Naive thymus-derived CD4-positive, alpha-beta T cell (primary cell): ENCODE measurements at regions not wholly inside any gene's neighbourhood (a gene's known extent, or its start where the extent isn't known, plus 50 kb on each side); places are given as distances from the start of the nearest gene placed in this dataset.

ENCODE experiments used
- ATAC-seq: fragments of 150-1000 bp; cut with Tn5 transposase; 2 replicates; pipeline ENCODE4 v1.10.0; 2021; ENCODE audit warnings: mild to moderate bottlenecking, moderate library complexity
- CTCF ChIA-PET: fragments of 350-600 bp; sonication (Branson Sonifier 250); formaldehyde crosslinking; loops from one replicate; lab custom pipeline; 2021; ENCODE audit warnings: antibody characterized with exemption; lab: Charles Lee
- POLR2A ChIA-PET: fragments of 350-600 bp; sonication (Branson Sonifier 250); formaldehyde crosslinking; loops from one replicate; lab custom pipeline; 2021; ENCODE audit warnings: antibody characterized with exemption, inconsistent platforms; lab: Charles Lee
- DNase-seq, 9 donors: peaks; one replicate each; pipeline versions ENCODE4 v3.0.0 to v3.0.0-alpha.2; 2020 to 2022; ENCODE audit warnings: mixed read lengths in 1 of 9
- H3K27ac ChIP-seq: one replicate; pipeline ENCODE4 v1.7.0; 2013; ENCODE audit warnings: mild to moderate bottlenecking, low read depth, low read length, moderate library complexity
- H3K27me3 ChIP-seq, 2 donors: one replicate each; pipeline ENCODE4 v1.7.0; 2013; ENCODE audit warnings: low read length in 2 of 2, mild to moderate bottlenecking in 2 of 2, moderate library complexity in 2 of 2; ENCODE audit not compliant: control insufficient read depth in 2 of 2, insufficient read depth in 2 of 2
- H3K36me3 ChIP-seq, 3 experiments: 1 replicate in 2 of 3; 2 replicates in 1 of 3; pipeline ENCODE4 v1.7.0; 2013; ENCODE audit warnings: low read length in 3 of 3, mild to moderate bottlenecking in 3 of 3, moderate library complexity in 1 of 3; ENCODE audit not compliant: insufficient read depth in 3 of 3, control insufficient read depth in 2 of 3
- H3K4me1 ChIP-seq, 2 donors: one replicate each; pipeline ENCODE4 v1.7.0; 2013; ENCODE audit warnings: low read length in 2 of 2, mild to moderate bottlenecking in 2 of 2, moderate library complexity in 1 of 2; ENCODE audit not compliant: control insufficient read depth in 2 of 2, insufficient read depth in 2 of 2
- H3K4me3 ChIP-seq: 2 replicates; pipeline ENCODE4 v1.7.0; 2013; ENCODE audit warnings: mild to moderate bottlenecking, low read length
- H3K9me3 ChIP-seq, 3 experiments: 1 replicate in 2 of 3; 2 replicates in 1 of 3; pipeline ENCODE4 v1.7.0; 2013; ENCODE audit warnings: low read length in 3 of 3; ENCODE audit not compliant: control insufficient read depth in 2 of 3
- H3K27ac Mint-ChIP-seq, 9 donors: one replicate each; pipeline ENCODE4 v1.8.0; 2020 to 2022; ENCODE audit warnings: mixed read lengths in 9 of 9, mild to moderate bottlenecking in 8 of 9, moderate library complexity in 5 of 9, inconsistent platforms in 2 of 9
- H3K27me3 Mint-ChIP-seq, 5 donors: one replicate each; pipeline ENCODE4 v1.8.0; 2021 to 2022; ENCODE audit warnings: mixed read lengths in 5 of 5, mild to moderate bottlenecking in 1 of 5
- H3K36me3 Mint-ChIP-seq, 5 donors: one replicate each; pipeline ENCODE4 v1.8.0; 2020 to 2022; ENCODE audit warnings: mixed read lengths in 5 of 5, mild to moderate bottlenecking in 3 of 5, inconsistent platforms in 1 of 5
- H3K4me1 Mint-ChIP-seq, 7 donors: one replicate each; pipeline ENCODE4 v1.8.0; 2020 to 2022; ENCODE audit warnings: mixed read lengths in 7 of 7, mild to moderate bottlenecking in 3 of 7, inconsistent platforms in 1 of 7
- H3K4me3 Mint-ChIP-seq, 10 donors: one replicate each; pipeline ENCODE4 v1.8.0; 2020 to 2022; ENCODE audit warnings: mild to moderate bottlenecking in 10 of 10, mixed read lengths in 10 of 10, moderate library complexity in 6 of 10, inconsistent platforms in 2 of 10
- H3K9me3 Mint-ChIP-seq, 11 donors: one replicate each; pipeline ENCODE4 v1.8.0; 2020 to 2022; ENCODE audit warnings: mixed read lengths in 11 of 11, mild to moderate bottlenecking in 4 of 11, inconsistent platforms in 1 of 11, moderate library complexity in 1 of 11
- intact Hi-C, 2 donors: fragments of 100-400 bp; cut with micrococcal nuclease; formaldehyde crosslinking; loops; one replicate each; pipeline ENCODE4 v1.15.1; 2023

DNA sequence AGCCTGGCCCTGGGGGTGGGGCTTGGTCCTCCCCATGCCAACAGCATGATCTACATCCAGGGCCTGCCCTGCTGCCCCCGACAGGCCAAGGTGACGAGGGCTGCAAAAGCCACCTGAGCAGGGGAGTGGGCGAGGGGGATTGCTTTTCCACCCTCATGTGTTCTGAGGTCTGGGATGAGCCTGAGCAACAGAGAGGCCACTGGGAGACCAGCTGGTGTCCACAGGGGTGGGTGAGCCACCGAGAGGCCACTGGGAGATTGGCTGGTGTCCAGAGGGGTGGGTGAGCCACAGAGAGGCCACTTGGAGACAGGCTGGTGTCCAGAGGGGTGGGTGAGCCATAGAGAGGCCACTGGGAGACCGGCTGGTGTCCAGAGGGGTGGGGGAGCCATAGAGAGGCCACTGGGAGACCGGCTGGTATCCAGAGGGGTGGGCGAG is 147.4 kb upstream of the GPC1 start:
- H3K36me3 Mint-ChIP-seq = no peaks in the 10 kb centered on the region
- Histone ChIP-seq H3K9me3 (no peaks in the 10 kb centered on the region), H3K4me1 (no peaks in the 10 kb centered on the region), H3K27ac (no peak overlapping the region), H3K27me3 (no peaks in the 10 kb centered on the region), H3K36me3 (no peaks in the 10 kb centered on the region), H3K4me3 (no peak overlapping the region)
- no peaks in the 10 kb centered on the region for H3K4me1 Mint-ChIP-seq
- ATAC-seq (no peak), DNase-seq (no peak)
- ChIA-PET POLR2A (no interaction called here), CTCF (no interaction called here)
- H3K27me3 Mint-ChIP-seq = peaks cover under 1 to 5% (median 5%) of the 10 kb centered on the region in 5 donors
- peaks cover 0 to 5% (median 2%) of the 10 kb centered on the region in 11 donors for H3K9me3 Mint-ChIP-seq
- intact Hi-C loops = no loop called here
- H3K27ac Mint-ChIP-seq = no peak overlapping the region
- H3K4me3 Mint-ChIP-seq = no peak overlapping the region

DNA sequence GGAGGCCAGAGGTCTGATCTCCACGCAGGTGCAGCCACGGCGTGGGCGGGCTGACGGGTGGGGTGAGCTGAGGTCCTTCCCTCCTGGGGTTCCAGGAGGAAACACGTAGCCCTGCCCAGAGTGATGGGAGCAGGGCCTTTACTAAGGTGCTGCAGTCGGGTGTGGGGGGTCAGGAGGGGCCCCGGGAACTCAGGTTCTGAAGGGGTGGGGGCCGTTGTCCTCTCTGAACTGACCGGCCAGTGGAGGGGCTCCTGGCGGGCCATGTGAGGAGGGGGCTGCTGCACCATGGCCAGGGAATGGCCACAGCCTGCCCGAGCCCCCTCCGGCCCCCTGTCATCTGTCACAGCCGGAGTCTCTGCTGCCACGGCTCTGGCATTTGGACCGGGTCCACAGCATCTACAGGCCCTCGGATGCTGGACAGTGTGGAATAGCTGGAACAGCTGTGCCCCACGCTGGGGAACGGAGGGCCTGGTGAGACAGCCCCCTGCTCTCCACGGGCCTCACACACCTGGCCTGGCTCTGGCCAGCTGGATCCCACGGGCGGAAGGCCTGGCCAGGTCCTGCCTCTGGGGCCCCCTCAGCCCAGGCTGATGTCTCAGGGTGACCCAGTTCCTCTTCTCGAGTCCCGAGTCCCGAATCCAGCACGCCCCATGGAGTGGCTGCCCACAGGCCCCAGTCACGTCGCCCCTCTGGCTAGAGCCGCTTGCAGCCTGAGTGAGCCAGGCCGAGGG is 145.6 kb upstream of the GPC1 start:
- H3K4me1 ChIP-seq = no peaks in the 10 kb centered on the region
- Mint-ChIP-seq H3K27ac (no peak overlapping the region), H3K4me1 (no peaks in the 10 kb centered on the region), H3K4me3 (no peak overlapping the region), H3K27me3 (peaks cover 0 to 5% (median 0%) of the 10 kb centered on the region in 5 donors), H3K9me3 (peaks cover 0 to 2% (median 0%) of the 10 kb centered on the region in 11 donors), H3K36me3 (no peaks in the 10 kb centered on the region)
- no peak for DNase-seq
- POLR2A ChIA-PET = no interaction called here
- ATAC-seq = no peak
- intact Hi-C loops = no loop called here
- no peak overlapping the region for H3K27ac ChIP-seq
- H3K36me3 ChIP-seq = no peaks in the 10 kb centered on the region
- no peaks in the 10 kb centered on the region for H3K9me3 ChIP-seq
- H3K27me3 ChIP-seq = no peaks in the 10 kb centered on the region
- CTCF ChIA-PET = no interaction called here
- H3K4me3 ChIP-seq = no peak overlapping the region

DNA sequence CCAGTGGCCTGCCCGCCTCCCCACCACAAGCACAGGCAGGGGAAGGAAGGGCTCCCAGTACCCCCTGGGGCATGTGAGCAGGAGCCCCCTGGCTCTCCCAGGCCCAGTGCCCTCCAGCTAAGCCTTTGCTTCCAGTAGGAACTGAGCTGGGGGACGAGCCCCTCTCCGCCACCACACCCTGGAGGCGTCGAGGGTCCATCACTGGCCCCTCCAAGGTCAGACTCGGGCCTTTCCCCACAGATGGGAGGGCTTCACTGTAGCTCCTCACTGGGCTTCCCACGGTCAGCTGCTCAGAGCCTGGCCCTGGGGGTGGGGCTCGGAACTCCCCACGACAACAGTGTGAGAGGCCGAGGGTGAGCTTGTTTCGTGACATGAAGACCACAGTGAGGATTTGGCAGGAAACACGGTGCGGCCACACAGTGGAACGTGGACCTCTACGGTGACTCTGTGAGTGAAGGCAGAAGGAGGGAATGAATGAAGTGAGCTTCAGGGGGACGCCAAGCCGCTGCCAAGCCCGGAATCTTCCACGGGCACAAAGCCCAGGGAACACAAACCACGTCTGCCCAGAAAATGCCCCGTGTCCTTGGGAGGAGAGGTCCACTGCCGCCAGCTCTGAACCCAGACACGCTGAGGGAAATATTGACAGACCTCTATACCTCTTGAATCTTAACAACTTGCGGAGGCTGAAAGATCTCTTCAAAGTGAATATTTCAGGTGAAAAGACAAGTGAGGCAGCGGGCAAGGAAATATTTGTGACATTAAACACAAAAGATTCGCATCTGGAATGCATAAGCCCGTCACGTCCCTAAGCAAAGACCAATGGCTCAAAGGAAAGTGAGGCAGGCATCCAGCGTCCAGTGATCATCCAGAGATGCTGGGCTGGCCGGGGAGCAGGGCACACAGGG is 144.8 kb upstream of the GPC1 start:
- Histone ChIP-seq H3K4me1 (no peaks in the 10 kb centered on the region), H3K36me3 (no peaks in the 10 kb centered on the region), H3K27me3 (no peaks in the 10 kb centered on the region), H3K9me3 (no peaks in the 10 kb centered on the region), H3K4me3 (no peak overlapping the region), H3K27ac (no peak overlapping the region)
- DNase-seq = no peak
- Mint-ChIP-seq H3K9me3 (peaks cover 0 to 2% (median 0%) of the 10 kb centered on the region in 11 donors), H3K36me3 (no peaks in the 10 kb centered on the region), H3K4me3 (no peak overlapping the region), H3K4me1 (no peaks in the 10 kb centered on the region), H3K27me3 (peaks cover 0 to 5% (median 0%) of the 10 kb centered on the region in 5 donors), H3K27ac (no peak overlapping the region)
- ChIA-PET POLR2A (no interaction called here), CTCF (no interaction called here)
- intact Hi-C loops = no loop called here
- ATAC-seq = no peak

DNA sequence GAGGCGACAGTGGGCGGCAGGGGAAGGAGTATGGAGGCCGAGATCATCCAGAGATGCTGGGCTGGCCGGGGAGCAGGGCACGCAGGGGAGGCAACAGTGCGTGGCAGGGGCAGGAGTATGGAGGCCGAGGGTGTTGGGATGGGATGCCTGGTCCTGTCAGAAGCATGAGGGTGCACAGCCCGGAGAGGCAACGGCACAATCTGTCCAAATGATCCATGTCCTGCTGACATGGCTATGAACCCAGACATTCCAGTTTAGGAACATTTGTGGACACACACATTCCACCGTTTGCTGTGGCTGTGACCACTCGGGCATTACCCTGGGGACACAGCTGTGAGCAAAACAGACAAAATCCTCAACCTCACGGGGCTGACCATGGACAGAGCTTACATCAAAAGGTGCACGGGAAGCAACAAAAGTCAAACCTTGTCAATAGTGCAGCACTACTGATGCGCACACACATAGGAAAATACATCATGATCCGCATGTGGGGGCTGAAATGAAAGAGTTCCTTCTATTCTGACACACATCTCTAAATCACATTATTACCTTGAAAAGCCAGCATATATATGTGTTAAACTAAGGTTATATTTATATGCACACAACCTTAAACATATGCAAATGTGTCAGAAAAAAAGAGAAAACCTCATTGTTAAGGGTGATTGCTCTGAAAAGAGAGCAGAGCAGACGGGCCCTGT is 144.0 kb upstream of the GPC1 start:
- Histone ChIP-seq H3K36me3 (no peaks in the 10 kb centered on the region), H3K9me3 (no peaks in the 10 kb centered on the region), H3K27me3 (no peaks in the 10 kb centered on the region), H3K27ac (no peak overlapping the region), H3K4me3 (no peak overlapping the region), H3K4me1 (no peaks in the 10 kb centered on the region)
- ChIA-PET CTCF (no interaction called here), POLR2A (no interaction called here)
- Mint-ChIP-seq H3K27me3 (peaks cover 0 to 5% (median 0%) of the 10 kb centered on the region in 5 donors), H3K36me3 (no peaks in the 10 kb centered on the region), H3K27ac (no peak overlapping the region), H3K4me1 (no peaks in the 10 kb centered on the region), H3K4me3 (no peak overlapping the region), H3K9me3 (peaks cover 0 to 2% (median 0%) of the 10 kb centered on the region in 11 donors)
- ATAC-seq (no peak), DNase-seq (no peak)
- intact Hi-C loops = no loop called here

DNA sequence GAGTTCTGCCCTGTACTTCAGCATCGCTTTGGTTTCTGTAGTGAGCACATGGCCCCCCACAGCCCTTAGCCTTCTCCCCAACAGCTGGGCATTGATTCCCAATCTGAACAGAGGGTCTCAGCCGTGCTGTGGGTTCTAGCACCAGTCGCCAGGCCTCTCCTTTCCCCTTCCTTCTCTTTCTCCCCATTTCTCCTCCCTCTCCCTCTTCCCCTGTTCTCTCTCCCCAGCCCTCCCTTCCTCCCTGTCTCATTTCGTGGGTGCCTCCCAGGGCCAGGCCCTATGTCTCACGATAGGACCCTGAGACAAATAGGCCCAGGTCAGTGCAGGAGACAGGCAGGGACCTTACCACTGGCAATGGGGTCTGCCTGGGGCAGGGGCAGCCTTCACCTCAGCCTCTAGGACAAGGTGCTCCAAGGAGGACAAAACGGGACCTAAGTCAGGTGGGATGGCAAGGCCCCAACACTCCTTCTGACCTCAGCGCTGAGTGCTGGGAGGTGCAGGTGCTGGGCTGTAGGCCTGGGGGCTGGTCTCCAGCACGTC is 143.4 kb upstream of the GPC1 start:
- Histone ChIP-seq H3K36me3 (no peaks in the 10 kb centered on the region), H3K27ac (no peak overlapping the region), H3K4me1 (no peaks in the 10 kb centered on the region), H3K9me3 (no peaks in the 10 kb centered on the region), H3K4me3 (no peak overlapping the region), H3K27me3 (no peaks in the 10 kb centered on the region)
- Mint-ChIP-seq H3K27ac (no peak overlapping the region), H3K36me3 (no peaks in the 10 kb centered on the region), H3K4me3 (no peak overlapping the region), H3K4me1 (no peaks in the 10 kb centered on the region), H3K27me3 (peaks cover 0 to 3% (median 0%) of the 10 kb centered on the region in 5 donors), H3K9me3 (peaks cover 0 to 2% (median 0%) of the 10 kb centered on the region in 11 donors)
- ATAC-seq = no peak
- ChIA-PET POLR2A (no interaction called here), CTCF (no interaction called here)
- intact Hi-C loops = no loop called here
- DNase-seq = no peak

DNA sequence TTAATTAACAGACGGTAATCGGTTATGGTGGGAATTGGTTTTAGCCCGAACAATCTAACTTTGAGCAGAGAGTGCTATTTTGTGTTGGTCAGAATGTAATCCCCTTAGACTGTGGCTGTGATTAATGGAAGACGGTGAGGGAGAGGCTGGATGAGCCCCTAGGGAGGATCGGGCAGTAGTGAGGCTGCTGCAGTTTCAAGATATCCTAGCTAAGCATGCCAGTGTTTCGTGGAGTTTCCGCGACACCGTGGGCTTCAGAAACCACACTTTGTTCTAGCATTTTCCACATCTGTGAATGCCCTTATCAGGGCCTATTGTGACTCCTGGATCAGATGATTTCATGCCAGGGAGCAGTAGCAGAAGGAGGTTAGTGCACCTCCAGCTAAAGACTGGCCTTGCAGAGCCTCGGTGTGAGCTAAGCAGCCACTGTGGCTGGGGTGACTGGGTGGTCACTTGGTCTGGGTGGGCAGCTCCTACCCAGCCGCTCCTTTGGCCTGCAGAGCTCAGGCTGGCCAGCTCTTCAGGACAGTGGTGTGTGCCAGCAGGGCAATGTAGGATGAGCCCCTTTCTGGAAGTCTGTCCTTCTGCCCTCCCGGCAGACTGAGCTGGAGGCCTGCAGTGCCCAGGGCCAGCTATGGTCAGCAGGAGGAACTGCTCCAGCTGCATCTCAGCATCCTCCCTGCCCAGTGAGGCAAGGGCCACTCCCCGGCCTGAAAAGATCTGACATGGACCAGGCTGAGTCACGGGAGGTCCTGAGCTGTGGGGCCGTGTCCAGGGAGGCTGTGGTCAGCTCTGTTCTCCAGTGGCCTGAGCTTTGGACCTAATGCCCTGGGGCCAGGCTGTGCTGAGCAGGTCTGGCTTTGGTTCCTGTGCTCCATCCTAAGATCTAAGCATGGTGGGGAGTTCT is 142.6 kb upstream of the GPC1 start:
- Histone ChIP-seq H3K27ac (no peak overlapping the region), H3K4me1 (no peaks in the 10 kb centered on the region), H3K9me3 (no peaks in the 10 kb centered on the region), H3K4me3 (no peak overlapping the region), H3K36me3 (no peaks in the 10 kb centered on the region), H3K27me3 (no peaks in the 10 kb centered on the region)
- H3K27ac Mint-ChIP-seq = no peak overlapping the region
- CTCF ChIA-PET = no interaction called here
- ATAC-seq (no peak), DNase-seq (no peak)
- no peaks in the 10 kb centered on the region for H3K36me3 Mint-ChIP-seq
- POLR2A ChIA-PET = no interaction called here
- no peaks in the 10 kb centered on the region for H3K27me3 Mint-ChIP-seq
- peaks cover 0 to 2% (median 0%) of the 10 kb centered on the region in 11 donors for H3K9me3 Mint-ChIP-seq
- no peak overlapping the region for H3K4me3 Mint-ChIP-seq
- intact Hi-C loops = no loop called here
- H3K4me1 Mint-ChIP-seq = no peaks in the 10 kb centered on the region
